ENCODE measurements at regions not wholly inside any gene's neighbourhood (a gene's known extent, or its start where the extent isn't known, plus 50 kb on each side); places are given as distances from the start of the nearest gene placed in this dataset.

DNA sequence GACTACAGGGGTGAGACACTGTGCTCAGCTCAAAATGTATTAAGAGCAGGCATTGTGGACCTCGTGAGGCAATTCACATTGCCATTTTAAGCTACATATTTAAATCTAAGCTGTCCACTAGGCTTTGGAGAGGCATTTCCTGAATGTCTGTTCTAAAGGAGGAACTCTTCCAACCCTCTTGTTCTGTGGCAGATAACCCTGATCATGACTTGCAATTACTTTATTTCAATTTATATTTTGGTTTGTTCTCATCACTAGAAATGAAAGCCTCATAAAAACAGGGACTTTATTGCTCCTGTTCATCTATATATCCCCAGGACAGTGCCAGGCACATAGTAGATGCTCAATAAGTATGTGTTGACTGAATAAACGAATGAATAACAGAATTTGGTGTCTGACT, 84.0 kb upstream of the SALL4 start (continued):
- TF ChIP-seq, protein P1, sequence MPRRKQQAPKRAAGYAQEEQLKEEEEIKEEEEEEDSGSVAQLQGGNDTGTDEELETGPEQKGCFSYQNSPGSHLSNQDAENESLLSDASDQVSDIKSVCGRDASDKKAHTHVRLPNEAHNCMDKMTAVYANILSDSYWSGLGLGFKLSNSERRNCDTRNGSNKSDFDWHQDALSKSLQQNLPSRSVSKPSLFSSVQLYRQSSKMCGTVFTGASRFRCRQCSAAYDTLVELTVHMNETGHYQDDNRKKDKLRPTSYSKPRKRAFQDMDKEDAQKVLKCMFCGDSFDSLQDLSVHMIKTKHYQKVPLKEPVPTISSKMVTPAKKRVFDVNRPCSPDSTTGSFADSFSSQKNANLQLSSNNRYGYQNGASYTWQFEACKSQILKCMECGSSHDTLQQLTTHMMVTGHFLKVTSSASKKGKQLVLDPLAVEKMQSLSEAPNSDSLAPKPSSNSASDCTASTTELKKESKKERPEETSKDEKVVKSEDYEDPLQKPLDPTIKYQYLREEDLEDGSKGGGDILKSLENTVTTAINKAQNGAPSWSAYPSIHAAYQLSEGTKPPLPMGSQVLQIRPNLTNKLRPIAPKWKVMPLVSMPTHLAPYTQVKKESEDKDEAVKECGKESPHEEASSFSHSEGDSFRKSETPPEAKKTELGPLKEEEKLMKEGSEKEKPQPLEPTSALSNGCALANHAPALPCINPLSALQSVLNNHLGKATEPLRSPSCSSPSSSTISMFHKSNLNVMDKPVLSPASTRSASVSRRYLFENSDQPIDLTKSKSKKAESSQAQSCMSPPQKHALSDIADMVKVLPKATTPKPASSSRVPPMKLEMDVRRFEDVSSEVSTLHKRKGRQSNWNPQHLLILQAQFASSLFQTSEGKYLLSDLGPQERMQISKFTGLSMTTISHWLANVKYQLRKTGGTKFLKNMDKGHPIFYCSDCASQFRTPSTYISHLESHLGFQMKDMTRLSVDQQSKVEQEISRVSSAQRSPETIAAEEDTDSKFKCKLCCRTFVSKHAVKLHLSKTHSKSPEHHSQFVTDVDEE (CRISPR knock-in tag; IDR thresholded peaks at IDR 0.05), result no peak
- TF ChIP-seq GLIS3 (CRISPR knock-in tag; IDR thresholded peaks at IDR 0.05), result no peak

DNA sequence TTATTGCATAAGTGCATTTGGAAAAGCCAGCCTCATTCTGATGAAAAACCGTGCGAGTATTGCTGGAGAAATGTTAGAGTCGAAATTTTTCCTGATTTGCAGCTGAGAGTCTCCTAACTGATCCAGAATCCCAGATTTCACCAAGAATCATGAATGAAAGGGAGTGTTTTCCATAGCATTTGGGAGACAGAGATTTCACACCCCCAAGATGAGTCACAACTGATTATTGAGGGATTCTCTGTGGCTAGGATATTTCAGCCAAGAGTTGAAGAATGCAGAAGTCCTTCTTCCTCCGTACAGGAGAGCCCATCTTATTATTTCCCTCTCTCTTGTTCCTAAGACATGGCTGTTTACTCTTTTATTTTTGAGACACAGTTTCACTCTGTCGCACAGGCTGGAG, 82.2 kb upstream of the SALL4 start:
- ATAC-seq, result no peak
- TF ChIP-seq ISL1 (CRISPR knock-in tag; IDR thresholded peaks at IDR 0.05) (no peak), ARNTL (CRISPR knock-in tag; IDR thresholded peaks at IDR 0.05; ENCODE audit: borderline replicate concordance, low read depth) (no peak), PATZ1 (CRISPR knock-in tag; IDR thresholded peaks at IDR 0.05; ENCODE audit: borderline replicate concordance) (no peak), ZC3H10 (CRISPR knock-in tag; IDR thresholded peaks at IDR 0.05) (no peak), ZFP30 (CRISPR knock-in tag; IDR thresholded peaks at IDR 0.05) (no peak), OSR1 (CRISPR knock-in tag; IDR thresholded peaks at IDR 0.05) (no peak), ZFP3 (CRISPR knock-in tag; IDR thresholded peaks at IDR 0.05) (no peak), ZNF565 (CRISPR knock-in tag; conservative IDR thresholded peaks at IDR 0.05; ENCODE audit: low read depth) (no peak), ESRRG (CRISPR knock-in tag; IDR thresholded peaks at IDR 0.05) (no peak), PPARA (CRISPR knock-in tag; IDR thresholded peaks at IDR 0.05; ENCODE audit: borderline replicate concordance) (no peak)

DNA sequence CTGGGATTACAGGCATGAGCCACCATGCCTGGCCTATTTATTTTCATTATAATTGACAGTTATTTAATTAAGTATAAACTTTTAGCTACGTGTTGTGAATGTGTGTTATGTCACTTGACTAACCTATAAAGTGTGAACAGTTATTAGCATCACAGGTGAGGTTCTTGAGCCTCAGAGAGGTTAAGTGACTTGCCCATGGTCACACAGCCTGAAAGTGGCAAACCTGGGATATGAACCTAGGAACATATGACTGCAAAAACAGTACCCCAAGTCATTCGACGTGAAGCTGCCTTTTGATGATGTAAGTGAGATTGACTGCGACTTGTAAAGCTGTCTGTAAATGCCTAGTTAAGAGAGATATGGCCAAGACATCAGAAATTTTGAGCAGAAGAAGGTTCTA, 77.9 kb upstream of the SALL4 start:
- TF ChIP-seq TCF4 (CRISPR knock-in tag; IDR thresholded peaks at IDR 0.05; ENCODE audit: borderline replicate concordance) (no peak), TOX (CRISPR knock-in tag; IDR thresholded peaks at IDR 0.05; ENCODE audit: borderline replicate concordance) (no peak), CSDC2 (CRISPR knock-in tag; IDR thresholded peaks at IDR 0.05) (no peak), ZNF565 (CRISPR knock-in tag; conservative IDR thresholded peaks at IDR 0.05; ENCODE audit: low read depth) (no peak), ARNTL (CRISPR knock-in tag; IDR thresholded peaks at IDR 0.05; ENCODE audit: borderline replicate concordance, low read depth) (no peak), ZC3H10 (CRISPR knock-in tag; IDR thresholded peaks at IDR 0.05) (no peak), PATZ1 (CRISPR knock-in tag; IDR thresholded peaks at IDR 0.05; ENCODE audit: borderline replicate concordance) (no peak), ISL1 (CRISPR knock-in tag; IDR thresholded peaks at IDR 0.05) (no peak), ZNF8 (CRISPR knock-in tag; IDR thresholded peaks at IDR 0.05) (no peak), ZFP30 (CRISPR knock-in tag; IDR thresholded peaks at IDR 0.05) (no peak), ZNF70 (CRISPR knock-in tag; IDR thresholded peaks at IDR 0.05) (no peak), PPARA (CRISPR knock-in tag; IDR thresholded peaks at IDR 0.05; ENCODE audit: borderline replicate concordance) (no peak)
- TF ChIP-seq, protein P1 (CRISPR knock-in tag; IDR thresholded peaks at IDR 0.05), result no peak
- TF ChIP-seq, protein P2, sequence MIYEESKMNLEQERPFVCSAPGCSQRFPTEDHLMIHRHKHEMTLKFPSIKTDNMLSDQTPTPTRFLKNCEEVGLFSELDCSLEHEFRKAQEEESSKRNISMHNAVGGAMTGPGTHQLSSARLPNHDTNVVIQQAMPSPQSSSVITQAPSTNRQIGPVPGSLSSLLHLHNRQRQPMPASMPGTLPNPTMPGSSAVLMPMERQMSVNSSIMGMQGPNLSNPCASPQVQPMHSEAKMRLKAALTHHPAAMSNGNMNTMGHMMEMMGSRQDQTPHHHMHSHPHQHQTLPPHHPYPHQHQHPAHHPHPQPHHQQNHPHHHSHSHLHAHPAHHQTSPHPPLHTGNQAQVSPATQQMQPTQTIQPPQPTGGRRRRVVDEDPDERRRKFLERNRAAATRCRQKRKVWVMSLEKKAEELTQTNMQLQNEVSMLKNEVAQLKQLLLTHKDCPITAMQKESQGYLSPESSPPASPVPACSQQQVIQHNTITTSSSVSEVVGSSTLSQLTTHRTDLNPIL (CRISPR knock-in tag; IDR thresholded peaks at IDR 0.05; ENCODE audit: low read depth), result no peak
- TF ChIP-seq, protein P3, sequence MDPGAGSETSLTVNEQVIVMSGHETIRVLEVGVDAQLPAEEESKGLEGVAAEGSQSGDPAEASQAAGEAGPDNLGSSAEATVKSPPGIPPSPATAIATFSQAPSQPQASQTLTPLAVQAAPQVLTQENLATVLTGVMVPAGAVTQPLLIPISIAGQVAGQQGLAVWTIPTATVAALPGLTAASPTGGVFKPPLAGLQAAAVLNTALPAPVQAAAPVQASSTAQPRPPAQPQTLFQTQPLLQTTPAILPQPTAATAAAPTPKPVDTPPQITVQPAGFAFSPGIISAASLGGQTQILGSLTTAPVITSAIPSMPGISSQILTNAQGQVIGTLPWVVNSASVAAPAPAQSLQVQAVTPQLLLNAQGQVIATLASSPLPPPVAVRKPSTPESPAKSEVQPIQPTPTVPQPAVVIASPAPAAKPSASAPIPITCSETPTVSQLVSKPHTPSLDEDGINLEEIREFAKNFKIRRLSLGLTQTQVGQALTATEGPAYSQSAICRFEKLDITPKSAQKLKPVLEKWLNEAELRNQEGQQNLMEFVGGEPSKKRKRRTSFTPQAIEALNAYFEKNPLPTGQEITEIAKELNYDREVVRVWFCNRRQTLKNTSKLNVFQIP (CRISPR knock-in tag; IDR thresholded peaks at IDR 0.05; ENCODE audit: borderline replicate concordance, low read depth), result no peak

More for the DNA sequence above, 77.9 kb upstream of the SALL4 start:
- no peak for ATAC-seq

Data from SK-N-SH treated with all-trans-retinoic acid at 6 μM for 48 hours (cell line).